ENCODE measurements at regions not wholly inside any gene's neighbourhood (a gene's known extent, or its start where the extent isn't known, plus 50 kb on each side); places are given as distances from the start of the nearest gene placed in this dataset.

DNA sequence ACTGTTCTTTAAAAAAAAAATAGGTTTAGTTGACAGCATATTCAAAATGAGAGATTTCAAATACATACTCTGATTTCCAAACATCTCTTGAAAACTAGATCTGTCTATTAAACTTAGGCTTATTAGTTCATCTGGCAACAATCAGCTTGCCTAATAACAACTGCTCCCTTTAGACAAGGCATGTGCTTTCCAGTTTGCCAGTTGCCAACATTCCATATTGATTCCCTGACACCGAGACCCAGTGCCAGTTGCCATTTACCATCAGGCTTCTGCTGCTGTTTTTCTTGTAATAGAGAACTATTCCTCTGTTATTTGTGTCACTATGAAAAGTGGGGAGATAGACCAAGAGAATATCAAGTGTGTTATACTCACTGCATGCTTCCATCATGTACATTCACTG, 256.0 kb downstream of the C1D start:
- no peaks in the 10 kb centered on the region for H3K27me3 ChIP-seq (ENCODE audit: control insufficient read depth in 1 of 2, insufficient read depth in 2 of 2, low read length in 2 of 2)
- H3K4me2 ChIP-seq (ENCODE audit: low read depth, low read length) = no peak overlapping the region
- FAIRE-seq (no peak), ATAC-seq (no peak), DNase-seq (ENCODE audit: low spot score) (no peak)
- H2AFZ ChIP-seq (ENCODE audit: low read length) = no peak overlapping the region
- TF ChIP-seq GMEB1 (CRISPR knock-in tag; IDR thresholded peaks at IDR 0.05; ENCODE audit: borderline replicate concordance) = no peak
- no peak for TF ChIP-seq GABPA (IDR thresholded peaks at IDR 0.05; ENCODE audit: low read depth, low read length)
- TF ChIP-seq GABPA (CRISPR knock-in tag; IDR thresholded peaks at IDR 0.05; ENCODE audit: low read depth) = no peak
- TF ChIP-seq CSRNP2 (CRISPR knock-in tag; conservative IDR thresholded peaks at IDR 0.05; ENCODE audit: low read depth) = no peak
- no peak for TF ChIP-seq HNF4A (CRISPR knock-in tag; IDR thresholded peaks at IDR 0.05)
- no peak for TF ChIP-seq CC2D1A (CRISPR knock-in tag; IDR thresholded peaks at IDR 0.05)
- no peak for TF ChIP-seq HDAC1 (CRISPR knock-in tag; IDR thresholded peaks at IDR 0.05)
- TF ChIP-seq, protein P1, sequence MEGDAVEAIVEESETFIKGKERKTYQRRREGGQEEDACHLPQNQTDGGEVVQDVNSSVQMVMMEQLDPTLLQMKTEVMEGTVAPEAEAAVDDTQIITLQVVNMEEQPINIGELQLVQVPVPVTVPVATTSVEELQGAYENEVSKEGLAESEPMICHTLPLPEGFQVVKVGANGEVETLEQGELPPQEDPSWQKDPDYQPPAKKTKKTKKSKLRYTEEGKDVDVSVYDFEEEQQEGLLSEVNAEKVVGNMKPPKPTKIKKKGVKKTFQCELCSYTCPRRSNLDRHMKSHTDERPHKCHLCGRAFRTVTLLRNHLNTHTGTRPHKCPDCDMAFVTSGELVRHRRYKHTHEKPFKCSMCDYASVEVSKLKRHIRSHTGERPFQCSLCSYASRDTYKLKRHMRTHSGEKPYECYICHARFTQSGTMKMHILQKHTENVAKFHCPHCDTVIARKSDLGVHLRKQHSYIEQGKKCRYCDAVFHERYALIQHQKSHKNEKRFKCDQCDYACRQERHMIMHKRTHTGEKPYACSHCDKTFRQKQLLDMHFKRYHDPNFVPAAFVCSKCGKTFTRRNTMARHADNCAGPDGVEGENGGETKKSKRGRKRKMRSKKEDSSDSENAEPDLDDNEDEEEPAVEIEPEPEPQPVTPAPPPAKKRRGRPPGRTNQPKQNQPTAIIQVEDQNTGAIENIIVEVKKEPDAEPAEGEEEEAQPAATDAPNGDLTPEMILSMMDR (CRISPR knock-in tag; IDR thresholded peaks at IDR 0.05) = no peak
- no peak for TF ChIP-seq IRF9 (CRISPR knock-in tag; IDR thresholded peaks at IDR 0.05; ENCODE audit: borderline replicate concordance)
- no peak for TF ChIP-seq LBX2 (CRISPR knock-in tag; IDR thresholded peaks at IDR 0.05; ENCODE audit: borderline replicate concordance)
- no peak for TF ChIP-seq IRF2 (CRISPR knock-in tag; IDR thresholded peaks at IDR 0.05)
- intact Hi-C loops (cut with micrococcal nuclease; ENCODE audit: unreplicated experiment) (no loop called here), in situ Hi-C loops (cut with HindIII; ENCODE audit: extremely low pct_ligation_motif_present, low pct_unique_long_range_greater_than_20kb) (no loop called here)
- POLR2A ChIA-PET = no interaction called here
- H4K20me1 ChIP-seq (ENCODE audit: insufficient read depth, low read length) = no peaks in the 10 kb centered on the region
- H3K4me3 ChIP-seq (replicated peaks in 1 of 3; ENCODE audit: insufficient read depth in 1 of 3, low read depth in 2 of 3, low read length in 3 of 3) = no peak overlapping the region
- WGBS (ENCODE audit: low lambda C conversion rate) = 7% methylated on average over 1 of the region's 1 CpG
- no peaks in the 10 kb centered on the region for H3K9me3 ChIP-seq (ENCODE audit: low read length)
- no peaks in the 10 kb centered on the region for H3K36me3 ChIP-seq (replicated peaks in 1 of 2; ENCODE audit: control insufficient read depth in 1 of 2, insufficient read depth in 2 of 2, low read length in 2 of 2)
- CTCF ChIA-PET (ENCODE audit: low intra/inter-chr PET ratio, low total read pairs) = no interaction called here
- no peak overlapping the region for H3K9ac ChIP-seq (ENCODE audit: insufficient read depth, low read depth, low read length)
- BruUV-seq (replicated peaks) = no TSS peak
- no peak overlapping the region for H3K27ac ChIP-seq (ENCODE audit: extremely low read length, insufficient read depth, low read length)
- no peaks in the 10 kb centered on the region for H3K79me2 ChIP-seq (ENCODE audit: insufficient read depth, low read length)
- H3K4me1 ChIP-seq (ENCODE audit: insufficient read depth, low read length) = no peaks in the 10 kb centered on the region
